Keratinocyte (primary cell): ENCODE measurements at regions not wholly inside any gene's neighbourhood (a gene's known extent, or its start where the extent isn't known, plus 50 kb on each side); places are given as distances from the start of the nearest gene placed in this dataset.

Experiments used
- CTCF ChIP-seq, 3 experiments: IDR thresholded peaks in 1 of 3; conservative IDR thresholded peaks in 1 of 3; optimal IDR thresholded peaks in 1 of 3; 2 replicates in 2 of 3; 3 replicates in 1 of 3; pipeline versions ENCODE3 to v1.5.1; 2011; ENCODE audit warnings: low read length in 3 of 3, mild to moderate bottlenecking in 3 of 3, moderate library complexity in 2 of 3, control low read depth in 1 of 3, inconsistent platforms in 1 of 3; ENCODE audit not compliant: insufficient read depth in 2 of 3; ENCODE audit errors: extremely low read depth in 1 of 3
- EZH2 ChIP-seq: IDR thresholded peaks from one replicate; pipeline ENCODE4 v1.6.1; 2012; ENCODE audit warnings: inconsistent platforms, mild to moderate bottlenecking, low read length, moderate library complexity

GRCh38 chr22:49040754-49041467 is 786.8 kb downstream of the BRD1 start:
- no peak for TF ChIP-seq CTCF (optimal IDR thresholded peaks at IDR 0.05 in 1 of 3, IDR thresholded peaks at IDR 0.05 in 1 of 3, conservative IDR thresholded peaks at IDR 0.05 in 1 of 3; ENCODE audit: extremely low read depth in 1 of 3, insufficient read depth in 2 of 3, low read length in 3 of 3)
- TF ChIP-seq EZH2 = no peak
